Cardiac muscle cell (in vitro differentiated cells and primary cell): ENCODE measurements at regions not wholly inside any gene's neighbourhood (a gene's known extent, or its start where the extent isn't known, plus 50 kb on each side); places are given as distances from the start of the nearest gene placed in this dataset.
"Not testable (repeated sequence)": the region's sequence is repeated elsewhere in the genome, so short reads cannot be mapped to it uniquely, and the experiment has no call there.

Source experiments
- DNase-seq, 2 donors: peaks; one replicate each; pipeline versions ENCODE4 v3.0.0 to v3.0.0-alpha.2; 2010 to 2017; ENCODE audit warnings: low read depth in 1 of 2, low spot score in 1 of 2
- H3K27ac ChIP-seq: fragments of 200-600 bp; sonication (generic); 2 replicates; pipeline ENCODE4 v1.5.1; 2016
- H3K27me3 ChIP-seq: fragments of 200-600 bp; sonication (generic); 2 replicates; pipeline ENCODE4 v1.6.0; 2016; ENCODE audit warnings: control low read depth
- H3K36me3 ChIP-seq: fragments of 200-600 bp; sonication (generic); 2 replicates; pipeline ENCODE4 v1.5.1; 2016; ENCODE audit warnings: control low read depth
- H3K4me1 ChIP-seq: fragments of 200-600 bp; sonication (generic); 2 replicates; pipeline ENCODE4 v1.8.1; 2017; ENCODE audit warnings: low read depth, mild to moderate bottlenecking, mixed run types
- H3K4me3 ChIP-seq: fragments of 200-600 bp; sonication (generic); 2 replicates; pipeline ENCODE4 v1.5.1; 2016; ENCODE audit warnings: mild to moderate bottlenecking
- H3K9me3 ChIP-seq: fragments of 200-600 bp; sonication (generic); 2 replicates; pipeline ENCODE4 v1.5.1; 2017; ENCODE audit warnings: low read depth, mild to moderate bottlenecking, control low read depth
- TF ChIP-seq, protein P1 (sequence below): IDR thresholded peaks from 2 replicates; pipeline ENCODE4 v1.5.1; 2012; ENCODE audit warnings: low read depth, mild to moderate bottlenecking, low read length

GRCh38 chr2:184326066-184326465 lies 272.3 kb upstream of the ZNF804A start:
- Histone ChIP-seq H3K36me3 (no peaks in the 10 kb centered on the region), H3K4me3 (no peak overlapping the region), H3K27ac (no peak overlapping the region), H3K4me1 (no peaks in the 10 kb centered on the region), H3K27me3 (no peaks in the 10 kb centered on the region), H3K9me3 (no peaks in the 10 kb centered on the region)
- DNase-seq = no peak
- TF ChIP-seq, protein P1, sequence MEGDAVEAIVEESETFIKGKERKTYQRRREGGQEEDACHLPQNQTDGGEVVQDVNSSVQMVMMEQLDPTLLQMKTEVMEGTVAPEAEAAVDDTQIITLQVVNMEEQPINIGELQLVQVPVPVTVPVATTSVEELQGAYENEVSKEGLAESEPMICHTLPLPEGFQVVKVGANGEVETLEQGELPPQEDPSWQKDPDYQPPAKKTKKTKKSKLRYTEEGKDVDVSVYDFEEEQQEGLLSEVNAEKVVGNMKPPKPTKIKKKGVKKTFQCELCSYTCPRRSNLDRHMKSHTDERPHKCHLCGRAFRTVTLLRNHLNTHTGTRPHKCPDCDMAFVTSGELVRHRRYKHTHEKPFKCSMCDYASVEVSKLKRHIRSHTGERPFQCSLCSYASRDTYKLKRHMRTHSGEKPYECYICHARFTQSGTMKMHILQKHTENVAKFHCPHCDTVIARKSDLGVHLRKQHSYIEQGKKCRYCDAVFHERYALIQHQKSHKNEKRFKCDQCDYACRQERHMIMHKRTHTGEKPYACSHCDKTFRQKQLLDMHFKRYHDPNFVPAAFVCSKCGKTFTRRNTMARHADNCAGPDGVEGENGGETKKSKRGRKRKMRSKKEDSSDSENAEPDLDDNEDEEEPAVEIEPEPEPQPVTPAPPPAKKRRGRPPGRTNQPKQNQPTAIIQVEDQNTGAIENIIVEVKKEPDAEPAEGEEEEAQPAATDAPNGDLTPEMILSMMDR = no peak

GRCh38 chr2:184327805-184328204 lies 270.5 kb upstream of the ZNF804A start:
- H3K4me1 ChIP-seq, H3K4me3 ChIP-seq, H3K27ac ChIP-seq, H3K27me3 ChIP-seq, DNase-seq, H3K36me3 ChIP-seq, H3K9me3 ChIP-seq: not testable (repeated sequence)

GRCh38 chr2:184330561-184330960 lies 267.8 kb upstream of the ZNF804A start:
- H3K4me1 ChIP-seq, H3K27ac ChIP-seq, H3K9me3 ChIP-seq, DNase-seq, H3K27me3 ChIP-seq, H3K36me3 ChIP-seq, H3K4me3 ChIP-seq: not testable (repeated sequence)

DNA sequence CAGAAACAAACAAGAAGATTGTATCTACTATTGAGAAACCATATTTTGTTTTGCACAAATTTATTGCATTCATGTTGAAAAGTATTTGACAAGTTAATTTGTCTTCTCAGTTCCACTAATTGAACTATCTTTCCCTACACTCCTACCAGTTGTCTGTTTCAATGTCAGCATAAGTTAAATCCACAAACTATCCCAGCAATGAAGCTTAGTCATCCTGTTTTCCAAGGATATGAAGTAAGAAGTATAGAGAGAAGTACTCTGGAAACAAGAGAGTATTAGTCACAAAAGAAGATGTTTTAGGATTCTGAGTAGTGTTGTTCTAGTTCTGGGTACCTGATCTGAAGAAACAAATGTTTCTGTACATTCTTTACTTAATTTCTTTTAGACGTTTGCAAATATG lies 261.6 kb upstream of the ZNF804A start:
- Histone ChIP-seq H3K36me3 (no peaks in the 10 kb centered on the region), H3K27ac (no peak overlapping the region)

DNA sequence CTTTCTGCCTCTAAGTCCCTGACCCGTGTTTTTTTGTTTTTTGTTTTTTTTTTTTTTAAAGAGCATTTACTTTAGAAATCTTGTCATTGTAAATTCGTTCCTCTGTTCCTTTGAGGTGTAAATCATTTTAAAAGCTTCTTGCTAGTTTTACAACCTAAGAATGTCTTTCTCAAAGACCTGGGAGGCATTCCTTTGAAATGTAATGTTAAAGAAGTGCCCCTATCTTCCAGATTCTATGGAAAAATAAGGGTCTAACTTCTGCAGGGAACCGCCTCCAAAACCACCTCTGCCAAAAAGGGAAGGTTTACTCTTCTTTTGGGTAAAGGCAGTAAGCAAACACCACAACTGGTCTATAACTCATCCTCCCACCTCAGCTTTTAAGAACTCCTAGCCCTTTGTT lies 259.6 kb upstream of the ZNF804A start:
- no peak for DNase-seq
- H3K4me1 ChIP-seq = no peaks in the 10 kb centered on the region
- no peaks in the 10 kb centered on the region for H3K27me3 ChIP-seq

More for the DNA sequence above, 261.6 kb upstream of the ZNF804A start:
- Histone ChIP-seq H3K4me1 (no peaks in the 10 kb centered on the region), H3K9me3 (no peaks in the 10 kb centered on the region), H3K27me3 (no peaks in the 10 kb centered on the region), H3K4me3 (no peak overlapping the region)
- TF ChIP-seq, protein P1 = no peak
- no peak for DNase-seq

GRCh38 chr2:184339966-184340365 lies 258.4 kb upstream of the ZNF804A start:
- Histone ChIP-seq H3K27ac (no peak overlapping the region), H3K4me1 (no peaks in the 10 kb centered on the region), H3K36me3 (no peaks in the 10 kb centered on the region), H3K27me3 (no peaks in the 10 kb centered on the region), H3K4me3 (no peak overlapping the region), H3K9me3 (no peaks in the 10 kb centered on the region)
- TF ChIP-seq, protein P1 = no peak
- no peak for DNase-seq

More for the DNA sequence above, 259.6 kb upstream of the ZNF804A start:
- H3K36me3 ChIP-seq = no peaks in the 10 kb centered on the region
- TF ChIP-seq, protein P1 = no peak
- no peak overlapping the region for H3K27ac ChIP-seq
- no peak overlapping the region for H3K4me3 ChIP-seq
- H3K9me3 ChIP-seq = no peaks in the 10 kb centered on the region

DNA sequence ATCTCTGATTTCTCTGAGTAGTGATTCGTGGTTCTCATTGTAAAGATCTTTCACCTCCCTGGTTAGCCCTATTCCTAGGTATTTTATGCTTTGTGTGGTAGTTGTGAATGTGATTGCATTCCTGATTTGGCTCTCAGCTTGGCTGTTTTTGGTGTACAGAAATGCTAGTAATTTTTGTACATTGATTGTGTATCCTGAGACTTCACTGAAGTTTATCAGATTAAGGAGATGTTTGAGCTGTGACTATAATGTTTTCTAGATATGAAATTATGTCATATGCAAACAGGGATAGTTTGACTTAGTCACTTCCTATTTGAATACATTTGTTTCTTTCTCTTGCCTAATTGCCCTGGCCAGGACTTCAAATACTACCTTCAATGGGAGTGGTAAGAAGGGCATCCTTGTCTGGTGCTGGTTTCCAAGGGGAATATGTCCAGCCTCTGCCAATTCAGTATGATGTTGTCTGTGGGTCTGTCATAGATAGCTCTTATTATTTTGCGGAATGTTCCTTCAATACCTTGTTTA lies 251.9 kb upstream of the ZNF804A start:
- H3K4me3 ChIP-seq = no peak overlapping the region
- no peak overlapping the region for H3K27ac ChIP-seq
- no peaks in the 10 kb centered on the region for H3K9me3 ChIP-seq
- DNase-seq = no peak
- TF ChIP-seq, protein P1 = no peak
- no peaks in the 10 kb centered on the region for H3K4me1 ChIP-seq
- no peaks in the 10 kb centered on the region for H3K36me3 ChIP-seq
- H3K27me3 ChIP-seq = no peaks in the 10 kb centered on the region
